Dermis blood vessel endothelial cell (primary cell): ENCODE measurements at regions not wholly inside any gene's neighbourhood (a gene's known extent, or its start where the extent isn't known, plus 50 kb on each side); places are given as distances from the start of the nearest gene placed in this dataset.

Experiments used
- DNase-seq: peaks from one replicate; pipeline ENCODE4 v3.0.0; 2010

DNA sequence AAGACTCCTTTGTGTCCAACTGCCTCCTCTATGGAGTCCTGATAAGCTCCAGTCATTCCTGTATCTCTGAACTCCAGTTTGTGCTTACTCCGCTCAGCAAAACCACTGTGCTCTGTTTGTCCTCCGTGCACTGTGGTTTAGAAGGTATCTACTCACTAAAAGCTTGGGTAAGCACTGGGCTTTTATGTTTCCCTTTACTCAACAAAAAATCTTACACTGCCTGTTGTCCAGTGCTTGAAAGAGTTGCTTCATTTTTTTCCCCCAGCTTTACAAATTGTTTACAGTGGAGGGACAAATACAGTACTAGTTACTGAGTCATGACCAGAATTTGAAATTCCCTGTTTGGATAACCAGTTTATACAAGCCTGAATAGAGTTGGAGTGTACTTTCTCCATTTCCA lies 545.3 kb upstream of the FAT1 start:
- DNase-seq = no peak

DNA sequence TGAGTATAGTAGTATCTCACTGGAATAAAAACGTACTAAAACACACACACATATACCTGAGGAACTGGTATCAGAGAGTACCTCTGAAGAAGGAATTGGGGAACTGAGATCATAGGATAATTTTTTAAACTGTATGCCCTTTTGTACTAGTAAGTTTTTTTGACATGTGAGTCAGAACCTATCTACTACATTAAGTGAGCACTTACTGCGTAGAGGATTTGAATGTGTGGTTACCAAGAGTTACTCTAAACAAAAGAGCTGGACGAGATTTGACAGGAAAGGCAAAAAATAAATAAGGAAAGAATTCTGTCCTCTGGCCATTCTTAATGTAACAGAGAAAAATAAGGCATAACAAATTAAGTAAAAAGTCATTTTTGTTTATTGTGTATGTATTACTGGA lies 546.5 kb upstream of the FAT1 start:
- no peak for DNase-seq

DNA sequence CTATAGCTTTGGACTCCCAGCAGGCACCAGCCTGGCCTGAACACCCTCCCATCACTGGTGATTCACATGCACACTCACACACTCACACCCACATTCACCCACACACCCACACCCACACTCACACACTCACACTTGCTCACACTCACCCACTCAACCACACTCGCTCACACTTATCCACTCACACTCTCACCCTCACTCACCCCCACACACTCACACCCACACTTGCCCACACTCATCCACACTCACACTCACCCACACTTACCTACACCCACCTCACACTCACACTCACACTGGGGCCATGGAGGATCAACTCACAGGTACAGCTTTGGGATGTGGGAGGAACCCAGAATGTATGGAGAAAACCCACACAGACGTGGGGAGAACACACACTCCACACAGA lies 548.2 kb upstream of the FAT1 start:
- DNase-seq = no peak

DNA sequence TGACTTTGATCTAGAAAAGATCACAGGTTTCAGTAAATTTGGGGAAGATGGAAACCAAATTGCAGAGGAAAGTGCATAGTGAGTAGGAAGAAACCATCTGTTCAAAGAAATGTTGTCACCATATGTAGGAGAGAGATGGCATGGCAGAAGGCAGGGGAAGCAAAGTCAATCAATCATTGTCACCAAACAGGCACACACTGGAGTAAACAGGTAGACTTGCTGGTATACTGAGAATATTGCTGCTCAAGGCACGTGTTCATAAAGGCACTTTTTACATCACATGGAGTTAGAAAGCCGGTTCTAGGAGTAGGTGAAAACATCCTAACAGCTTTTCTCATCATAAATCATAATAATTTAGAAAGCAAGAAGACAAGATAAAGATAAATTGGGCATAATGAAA lies 550.5 kb upstream of the FAT1 start:
- no peak for DNase-seq

DNA sequence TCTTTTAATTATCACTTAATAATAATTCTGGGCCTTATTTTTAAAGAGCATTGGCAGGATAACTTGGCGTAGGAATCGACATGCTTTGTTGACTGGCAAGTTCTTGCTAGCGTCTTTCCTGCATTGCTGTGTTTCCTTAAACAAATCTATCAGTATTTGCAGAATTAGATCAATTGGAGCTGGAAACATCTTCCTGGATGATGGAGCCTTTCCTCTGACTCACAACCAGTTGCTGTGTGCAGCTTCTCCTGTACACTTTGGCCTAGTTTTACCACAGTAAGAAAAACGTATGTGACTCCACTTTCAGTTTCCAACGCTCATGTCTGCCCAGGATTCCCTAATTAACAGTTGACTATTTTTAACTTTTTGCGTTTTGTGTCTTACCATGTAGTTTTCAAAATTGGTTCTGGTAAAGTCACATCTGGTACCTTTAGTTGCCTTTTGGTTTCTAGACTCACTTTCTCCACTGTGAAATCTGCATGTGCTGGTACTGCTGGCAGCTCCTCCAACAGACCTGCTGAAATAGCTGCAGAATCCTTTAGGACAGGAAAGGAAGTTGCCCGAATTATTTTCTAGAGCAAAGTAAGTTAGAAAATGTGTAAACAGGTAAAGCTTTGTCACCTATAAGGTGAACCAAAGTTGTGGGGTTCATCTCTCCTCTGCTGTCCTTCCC lies 553.2 kb upstream of the FAT1 start:
- no peak for DNase-seq

DNA sequence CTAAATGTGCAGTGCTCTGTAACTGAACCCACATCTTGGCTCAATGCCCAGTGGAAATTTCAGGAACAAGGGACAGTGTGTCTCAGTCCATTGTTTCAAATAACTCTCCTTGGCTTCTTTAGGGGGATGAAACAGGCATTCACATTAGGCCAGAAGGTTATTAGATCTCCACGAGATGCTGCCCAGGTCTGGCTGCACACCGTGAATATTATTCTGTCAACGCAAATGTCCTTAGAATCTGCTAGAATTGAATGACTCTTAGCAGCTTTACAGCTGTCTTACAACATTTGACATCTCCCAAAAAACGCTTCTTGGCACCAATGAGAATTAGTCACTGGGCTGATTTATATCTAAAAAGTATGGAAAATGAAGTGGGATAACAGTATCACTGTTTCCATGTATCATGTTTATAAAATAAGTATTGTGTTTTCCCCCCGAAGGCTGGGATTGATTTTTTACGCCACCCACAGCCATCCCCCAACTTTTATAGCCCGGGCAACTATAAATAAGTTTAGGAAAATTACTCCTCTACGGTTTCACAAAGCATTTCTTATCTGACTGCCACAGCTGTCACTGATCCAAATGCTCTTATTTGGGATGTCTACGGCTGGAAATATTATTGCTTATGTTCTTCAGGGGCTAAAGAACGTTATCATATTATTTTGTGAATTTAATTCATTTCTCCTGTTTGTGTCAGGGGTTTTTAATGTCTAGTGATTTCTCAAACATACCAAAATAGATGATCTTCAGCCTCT lies 559.7 kb upstream of the FAT1 start:
- no peak for DNase-seq

DNA sequence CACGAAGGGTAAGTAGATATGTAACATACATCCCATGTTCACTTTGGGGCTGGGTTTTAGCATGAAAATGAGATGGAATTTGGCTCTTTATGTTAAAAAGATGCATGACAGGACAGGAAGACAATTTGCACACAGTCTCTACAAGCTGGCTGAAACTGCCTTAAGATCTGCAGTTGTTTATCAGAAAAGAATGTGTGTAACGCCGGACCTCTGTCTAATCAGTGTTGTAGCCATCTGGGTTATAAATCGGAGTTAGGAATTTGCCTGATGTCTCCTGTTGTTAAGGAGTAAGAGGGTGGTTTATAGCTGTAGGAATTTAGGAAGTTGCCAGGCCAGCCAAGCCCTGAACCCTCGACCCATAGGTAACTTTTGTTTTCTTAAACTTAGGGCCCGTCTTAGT lies 562.9 kb upstream of the FAT1 start:
- no peak for DNase-seq

DNA sequence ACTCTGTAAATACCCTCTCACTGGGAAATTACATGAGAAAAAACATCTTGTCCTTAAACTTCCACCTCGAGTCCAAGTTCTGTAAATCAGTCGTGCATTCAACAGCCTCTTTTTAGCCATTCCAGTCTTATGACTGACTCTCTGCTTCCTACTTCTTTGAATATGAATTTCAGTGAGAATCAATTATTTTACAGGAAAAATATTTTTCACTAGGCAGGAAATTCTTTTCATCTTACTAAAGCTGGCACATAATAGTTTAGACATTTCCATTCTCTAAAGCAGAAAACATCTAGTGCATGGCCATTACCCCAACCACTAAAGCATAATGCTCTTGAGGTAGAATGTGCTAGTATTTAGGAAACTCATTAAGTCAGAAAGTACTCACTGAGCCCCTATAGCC lies 565.7 kb upstream of the FAT1 start:
- DNase-seq = no peak

DNA sequence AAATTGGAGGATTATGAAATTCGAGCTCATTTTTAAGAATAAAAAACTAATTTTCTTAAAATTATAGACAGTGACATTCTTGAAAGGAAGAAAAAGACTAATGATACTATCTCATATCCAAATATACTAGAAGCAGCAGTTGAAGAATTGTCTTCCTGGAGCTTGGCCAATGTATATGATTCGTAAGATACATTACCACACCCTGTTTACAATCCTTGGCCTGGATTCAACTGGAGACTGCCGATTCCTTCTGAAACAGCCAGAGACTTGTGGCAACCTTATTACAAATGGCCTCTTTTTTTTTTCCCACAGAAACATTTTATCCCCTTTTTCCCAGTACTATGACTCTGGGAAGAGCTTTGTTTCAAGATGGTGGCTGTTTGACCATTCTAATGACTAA lies 571.2 kb upstream of the FAT1 start:
- DNase-seq = no peak

DNA sequence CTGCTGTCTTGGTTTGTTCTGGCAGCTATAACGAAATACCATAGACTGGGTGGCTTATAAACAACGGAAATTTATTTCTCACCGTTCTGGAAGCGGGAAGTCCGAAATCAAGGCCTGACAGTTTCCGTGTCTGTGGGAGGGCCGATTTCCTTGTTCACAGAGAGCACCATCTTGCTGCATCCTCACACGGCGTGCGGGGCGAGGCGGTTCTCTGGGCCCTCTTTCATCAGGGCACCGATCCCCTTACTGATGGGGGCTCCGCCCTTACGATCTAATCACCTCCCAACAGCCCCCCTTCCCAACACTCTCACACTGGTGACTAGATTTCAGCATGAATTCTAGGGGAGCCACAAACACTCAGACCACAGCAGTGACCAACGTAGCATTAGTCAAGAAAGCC lies 578.3 kb upstream of the FAT1 start:
- no peak for DNase-seq

DNA sequence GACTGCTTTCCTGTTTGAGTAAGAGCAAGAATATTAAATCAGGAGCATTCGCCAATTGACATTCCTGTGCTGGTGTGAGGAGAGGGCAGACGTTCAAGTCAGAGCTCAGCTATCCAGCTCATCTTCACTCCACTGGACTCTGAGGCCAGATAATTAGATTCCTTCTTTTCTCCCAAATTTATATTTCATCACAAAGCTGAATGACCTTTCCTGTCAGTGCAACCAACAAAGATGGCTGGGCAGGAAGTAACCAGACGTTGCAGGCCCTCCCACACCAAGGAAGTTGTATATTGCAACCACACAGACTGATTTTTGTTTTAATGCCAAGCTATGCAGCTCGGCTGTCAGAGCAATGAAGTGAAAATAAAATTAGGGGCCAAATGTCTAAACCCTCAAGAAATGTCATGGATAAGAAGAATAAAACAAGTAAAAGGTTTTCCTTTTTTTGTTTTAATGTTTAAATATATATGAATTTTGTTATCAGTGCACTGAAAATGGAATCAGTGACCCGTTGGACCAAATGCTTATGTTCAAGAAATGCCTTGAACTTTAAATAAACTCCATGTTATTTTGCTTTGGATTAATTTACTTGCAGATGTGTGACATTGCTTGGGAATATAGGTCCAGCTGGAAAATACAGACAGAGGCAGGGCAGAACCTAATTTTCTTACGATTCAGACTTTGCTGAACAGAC lies 578.9 kb upstream of the FAT1 start:
- no peak for DNase-seq

DNA sequence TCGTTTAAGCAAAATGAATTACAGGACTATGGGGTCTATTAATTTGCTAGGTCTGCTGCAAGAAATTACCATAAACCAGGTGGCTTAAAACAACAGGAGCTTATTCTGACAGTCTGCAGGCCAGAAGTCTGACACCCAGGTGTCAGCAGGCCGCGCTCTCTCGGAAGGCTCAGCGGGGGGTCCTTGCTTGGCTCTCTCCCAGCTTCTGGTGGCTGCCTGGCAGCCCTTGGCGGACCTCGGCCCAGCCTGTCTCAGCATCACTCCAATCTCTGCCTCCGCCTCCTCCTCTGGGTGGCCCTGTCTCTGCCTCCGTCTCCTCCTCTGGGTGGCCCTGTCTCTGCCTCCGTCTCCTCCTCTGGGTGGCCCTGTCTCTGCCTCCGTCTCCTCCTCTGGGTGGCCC lies 580.5 kb upstream of the FAT1 start:
- no peak for DNase-seq

DNA sequence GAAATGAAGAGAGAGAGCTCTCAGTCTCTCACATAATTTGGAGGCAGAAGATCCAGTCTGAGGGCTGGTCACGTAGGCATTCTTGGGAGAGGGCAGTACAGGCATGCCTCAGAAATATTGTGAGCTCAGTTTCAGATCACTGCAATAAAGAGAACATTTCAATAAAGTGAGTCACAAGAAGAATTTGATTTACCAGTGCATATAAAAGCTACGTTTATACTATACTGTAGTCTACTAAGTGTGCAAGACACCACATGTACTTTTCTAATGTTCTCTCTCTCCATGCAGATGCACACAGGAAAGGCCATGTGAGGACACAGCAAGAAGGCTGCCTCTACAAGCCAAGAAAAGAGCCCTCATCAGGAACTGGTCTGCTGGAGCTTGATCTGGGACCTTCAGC lies 583.5 kb upstream of the FAT1 start:
- DNase-seq = no peak

DNA sequence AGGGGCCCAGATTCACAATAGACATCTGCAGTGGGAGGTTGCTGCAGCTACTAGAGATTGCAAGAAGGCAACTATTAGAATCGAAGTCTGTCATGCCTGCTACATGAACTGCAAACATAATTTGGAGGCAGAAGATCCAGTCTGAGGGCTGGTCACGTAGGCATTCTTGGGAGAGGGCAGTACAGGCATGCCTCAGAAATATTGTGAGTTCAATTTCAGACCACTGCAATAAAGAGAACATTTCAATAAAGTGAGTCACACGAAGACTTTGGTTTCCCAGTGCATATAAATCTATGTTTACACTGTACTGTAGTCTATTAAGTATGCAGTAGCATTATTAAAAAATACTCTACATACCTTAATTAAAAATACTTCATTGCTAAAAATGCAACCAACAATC lies 585.8 kb upstream of the FAT1 start:
- DNase-seq = no peak

DNA sequence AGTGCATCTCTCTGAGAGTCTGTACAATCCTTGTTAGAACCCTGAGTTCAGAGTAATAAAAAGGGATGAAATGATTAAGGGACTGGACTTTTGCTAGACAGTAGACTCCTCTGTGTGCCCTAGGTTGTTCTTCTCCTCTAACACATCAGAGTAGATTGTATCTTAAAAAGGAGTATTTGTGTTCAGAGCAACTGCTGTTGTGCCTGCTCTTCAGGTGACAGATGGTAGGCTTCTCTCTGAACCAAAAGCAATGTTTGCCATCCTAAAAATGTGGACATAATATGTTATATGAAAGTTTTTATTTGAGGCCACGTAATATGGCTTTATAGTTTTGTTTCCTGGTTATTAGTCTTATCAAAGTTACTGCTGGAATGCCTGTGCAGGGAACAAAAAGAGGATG lies 588.6 kb upstream of the FAT1 start:
- no peak for DNase-seq

DNA sequence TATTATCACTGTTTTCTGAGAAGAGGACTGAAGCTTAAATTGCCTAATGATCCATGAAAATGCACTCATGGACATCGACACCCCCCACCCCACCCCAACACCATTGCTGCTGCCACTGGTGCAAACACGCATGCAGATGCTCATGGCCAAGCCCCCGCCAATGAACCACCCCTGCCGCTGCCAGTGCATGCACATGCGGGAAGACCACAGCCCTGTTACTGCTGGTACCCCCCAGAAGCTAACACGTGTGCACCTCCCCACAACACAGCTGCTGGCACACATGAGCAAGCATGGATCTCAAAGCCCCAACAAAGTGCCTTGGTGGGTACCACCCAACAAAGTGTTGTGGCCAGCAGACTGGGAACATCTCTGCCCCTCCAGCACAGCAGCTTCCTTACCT lies 594.1 kb upstream of the FAT1 start:
- DNase-seq = no peak

DNA sequence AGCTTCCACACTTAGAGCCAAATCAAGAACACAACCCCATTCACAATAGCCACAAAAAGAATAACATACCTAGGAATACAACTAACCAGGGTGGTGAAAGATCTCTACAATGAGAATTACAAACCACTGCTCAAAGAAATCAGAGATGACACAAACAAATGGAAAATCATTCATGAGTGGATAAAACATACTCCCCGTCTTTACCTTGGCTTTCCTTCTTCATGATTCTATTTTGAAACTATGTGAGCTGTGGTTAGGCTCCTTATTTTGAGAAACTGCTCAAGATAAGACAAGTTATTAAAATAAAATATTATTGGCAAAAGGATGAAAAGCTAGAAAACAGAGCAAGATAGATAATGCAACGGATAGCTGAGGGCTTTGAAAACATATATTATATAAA lies 598.1 kb upstream of the FAT1 start:
- no peak for DNase-seq

DNA sequence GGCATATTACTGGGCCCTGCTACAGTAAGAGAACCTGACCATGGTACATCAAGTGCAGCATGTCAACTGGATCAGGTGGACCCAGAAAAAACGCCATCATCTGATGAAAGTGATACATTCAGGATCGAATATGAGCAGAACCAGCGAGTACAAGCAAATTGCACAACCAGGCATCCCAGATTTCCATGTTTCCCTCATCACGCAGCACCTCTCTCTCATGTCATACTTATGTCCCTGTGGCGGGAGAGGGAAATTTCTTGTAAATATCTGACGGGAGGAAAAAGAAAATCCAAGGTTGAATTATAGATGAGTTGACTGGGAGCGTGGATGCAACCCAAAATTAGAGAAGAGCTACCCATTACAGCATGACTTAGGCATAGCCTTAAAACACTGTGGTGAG lies 608.5 kb upstream of the FAT1 start:
- DNase-seq = no peak

DNA sequence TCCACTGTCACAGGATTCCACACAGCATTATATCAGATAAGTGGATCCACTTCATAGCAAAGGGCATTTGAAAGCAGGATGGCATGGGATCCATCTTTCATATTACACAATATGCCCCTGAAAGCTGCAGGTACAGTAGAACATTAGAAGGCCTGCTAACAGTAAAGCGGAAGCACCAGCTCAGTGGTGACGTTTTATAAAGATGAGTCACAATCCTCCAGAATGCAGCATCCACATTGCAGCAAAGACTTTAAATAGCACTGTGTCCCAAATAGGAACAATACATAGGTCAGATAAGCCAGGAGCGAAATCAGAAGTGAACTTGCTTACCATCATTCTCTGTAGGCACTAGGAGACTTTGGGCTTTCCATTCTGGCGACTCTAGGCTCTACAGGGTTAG lies 609.5 kb upstream of the FAT1 start:
- no peak for DNase-seq

DNA sequence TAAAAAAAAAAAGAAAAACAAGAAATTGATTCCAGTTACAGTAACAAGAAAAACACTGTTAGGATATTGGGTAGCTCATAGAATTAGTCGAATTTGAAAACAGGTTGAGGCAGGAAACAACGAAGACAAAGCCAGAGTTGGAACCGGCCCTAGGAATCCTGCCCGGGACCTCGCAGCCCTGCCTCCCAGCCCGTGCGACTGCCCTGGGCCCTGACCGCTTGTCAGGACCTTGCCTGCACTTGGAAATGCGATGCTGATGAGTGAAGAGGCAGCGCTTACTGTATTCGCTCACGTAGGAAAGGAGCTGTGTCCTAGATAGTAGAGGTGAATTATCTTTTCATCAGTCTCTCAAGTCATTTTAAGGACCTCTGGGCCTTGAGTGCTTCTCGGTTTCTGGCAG lies 611.7 kb upstream of the FAT1 start:
- no peak for DNase-seq

DNA sequence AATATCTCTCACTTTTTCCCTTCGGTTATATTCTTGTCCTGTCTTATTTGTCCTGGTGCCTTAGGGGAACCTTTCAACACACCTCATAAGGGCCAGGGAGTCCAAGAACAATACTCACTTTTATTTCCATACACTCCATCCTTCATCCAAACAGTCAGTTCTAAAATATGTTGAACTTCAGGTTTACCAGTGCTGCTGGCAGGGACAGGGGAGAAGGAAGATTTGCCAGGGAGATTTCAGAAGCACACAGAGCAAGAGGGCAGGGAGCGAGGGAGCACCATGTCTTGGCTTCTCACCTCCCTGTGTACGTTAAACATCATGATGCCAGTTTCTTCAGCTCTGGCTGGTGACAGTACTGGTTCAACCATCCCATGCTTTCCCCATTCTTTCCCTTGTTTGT lies 631.1 kb upstream of the FAT1 start:
- no peak for DNase-seq

DNA sequence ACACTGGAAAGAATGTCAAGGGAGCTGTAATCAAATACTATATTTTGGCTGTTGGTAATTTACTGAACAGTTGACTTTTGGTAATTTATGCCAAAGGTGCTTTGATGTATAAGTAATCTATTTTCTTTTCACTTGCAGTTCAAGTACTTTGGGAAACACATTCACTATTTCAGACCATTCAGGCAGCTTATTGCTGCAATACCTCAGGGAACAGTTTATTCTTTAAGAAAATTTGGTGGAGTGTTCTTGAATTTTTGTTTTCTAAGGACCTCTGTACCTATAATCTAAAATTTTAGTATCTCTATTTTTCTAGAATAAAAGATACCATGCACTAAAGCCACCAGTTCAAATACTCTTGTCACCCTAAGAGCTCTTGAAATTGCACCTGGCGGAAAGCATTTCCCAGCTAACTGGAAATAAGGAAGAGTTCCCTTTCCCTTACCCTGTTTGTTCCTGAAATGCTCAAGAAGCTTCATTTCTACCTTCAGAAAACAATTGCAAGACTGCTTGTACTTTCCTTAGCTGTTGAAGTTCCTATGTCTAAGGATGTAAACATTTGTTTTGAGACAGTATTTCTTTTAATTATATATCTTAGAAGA lies 633.5 kb upstream of the FAT1 start:
- no peak for DNase-seq

DNA sequence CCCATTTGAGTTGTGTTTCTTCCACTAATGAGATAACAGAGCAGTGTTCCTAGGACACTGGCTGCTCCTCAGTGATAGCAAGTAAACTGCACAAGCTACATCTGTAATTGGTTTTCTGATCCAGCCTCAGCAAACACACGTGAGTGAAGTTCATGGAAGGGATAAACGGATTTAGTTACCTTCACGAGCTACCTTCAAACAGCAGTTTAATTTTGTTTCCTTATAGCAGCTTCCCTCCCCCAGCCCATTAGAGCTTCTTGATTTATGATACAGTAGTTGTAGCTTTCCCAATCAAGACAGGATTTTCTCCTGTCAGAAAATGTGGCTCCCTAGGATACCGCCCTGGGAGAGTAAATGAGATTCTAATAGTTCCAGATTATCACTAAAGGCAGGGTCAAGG lies 634.2 kb upstream of the FAT1 start:
- no peak for DNase-seq
